WTC11 (cell line): ENCODE measurements at regions not wholly inside any gene's neighbourhood (a gene's known extent, or its start where the extent isn't known, plus 50 kb on each side); places are given as distances from the start of the nearest gene placed in this dataset.

ENCODE experiments used
- ATF3 ChIP-seq: sonication (generic); formaldehyde crosslinking; conservative IDR thresholded peaks from 2 replicates; pipeline ENCODE4 v1.8.1; 2022; ENCODE audit warnings: mild to moderate bottlenecking, missing genetic modification reagents
- CREB1 ChIP-seq: sonication (generic); formaldehyde crosslinking; IDR thresholded peaks from 2 replicates; pipeline ENCODE4 v1.8.0; 2023; ENCODE audit warnings: mild to moderate bottlenecking, missing genetic modification reagents
- CREM ChIP-seq: sonication (generic); formaldehyde crosslinking; IDR thresholded peaks from 2 replicates; pipeline ENCODE4 v1.8.1; 2022; ENCODE audit warnings: mild to moderate bottlenecking, missing genetic modification reagents, moderate library complexity
- CTCF ChIP-seq: fragments of 200-600 bp; IDR thresholded peaks from 2 replicates; pipeline ENCODE4 v1.8.0; 2022; ENCODE audit warnings: antibody characterized with exemption
- ELF4 ChIP-seq: sonication (generic); formaldehyde crosslinking; IDR thresholded peaks from 2 replicates; pipeline ENCODE4 v1.8.1; 2022; ENCODE audit warnings: low read depth, mild to moderate bottlenecking, moderate library complexity, missing genetic modification reagents
- FOXK1 ChIP-seq: sonication (generic); formaldehyde crosslinking; IDR thresholded peaks from 2 replicates; pipeline ENCODE4 v1.8.0; 2022; ENCODE audit warnings: mild to moderate bottlenecking, moderate library complexity, missing genetic modification reagents
- JUN ChIP-seq: sonication (generic); formaldehyde crosslinking; IDR thresholded peaks from 2 replicates; pipeline ENCODE4 v1.8.0; 2023; ENCODE audit warnings: mild to moderate bottlenecking, missing genetic modification reagents
- NR2C2 ChIP-seq: sonication (generic); formaldehyde crosslinking; IDR thresholded peaks from 2 replicates; pipeline ENCODE4 v1.8.0; 2022; ENCODE audit warnings: mild to moderate bottlenecking, missing genetic modification reagents
- STAT6 ChIP-seq: sonication (generic); formaldehyde crosslinking; conservative IDR thresholded peaks from 2 replicates; pipeline ENCODE4 v1.8.1; 2023; ENCODE audit warnings: mild to moderate bottlenecking, low read depth, missing genetic modification reagents, moderate library complexity
- TEAD4 ChIP-seq: sonication (generic); formaldehyde crosslinking; IDR thresholded peaks from 2 replicates; pipeline ENCODE4 v1.8.0; 2022; ENCODE audit warnings: mild to moderate bottlenecking, missing genetic modification reagents
- ZNF317 ChIP-seq: sonication (generic); formaldehyde crosslinking; IDR thresholded peaks from 2 replicates; pipeline ENCODE4 v1.8.1; 2023; ENCODE audit warnings: low read depth, mild to moderate bottlenecking, moderate library complexity, missing genetic modification reagents, borderline replicate concordance

- TF ChIP-seq JUN (CRISPR knock-in tag) (no peak), CREB1 (CRISPR knock-in tag) (no peak), FOXK1 (CRISPR knock-in tag) (no peak), CTCF (no peak), ATF3 (no peak), ZNF317 (CRISPR knock-in tag) (no peak), CREM (CRISPR knock-in tag) (no peak), STAT6 (CRISPR knock-in tag) (no peak), NR2C2 (CRISPR knock-in tag) (no peak), TEAD4 (CRISPR knock-in tag) (no peak), ELF4 (no peak)
These were observed 221.7 kb upstream of the TLE3 start for GRCh38 chr15:70319466-70319865.
